Loucy (cell line): ENCODE measurements at regions not wholly inside any gene's neighbourhood (a gene's known extent, or its start where the extent isn't known, plus 50 kb on each side); places are given as distances from the start of the nearest gene placed in this dataset.
"Not testable (repeated sequence)": the region's sequence is repeated elsewhere in the genome, so short reads cannot be mapped to it uniquely, and the experiment has no call there.

Source experiments
- EZH2phosphoT487 ChIP-seq: fragments of 200-600 bp; IDR thresholded peaks from 2 replicates; pipeline ENCODE4 v1.6.1; 2018; ENCODE audit warnings: antibody characterized with exemption, mild to moderate bottlenecking, moderate library complexity, borderline replicate concordance
- TF ChIP-seq, protein P1 (sequence below): fragments of 200-600 bp; sonication (generic); conservative IDR thresholded peaks from 2 replicates; pipeline ENCODE4 v1.5.1; 2014; ENCODE audit warnings: mild to moderate bottlenecking, antibody characterized with exemption, low read length

DNA sequence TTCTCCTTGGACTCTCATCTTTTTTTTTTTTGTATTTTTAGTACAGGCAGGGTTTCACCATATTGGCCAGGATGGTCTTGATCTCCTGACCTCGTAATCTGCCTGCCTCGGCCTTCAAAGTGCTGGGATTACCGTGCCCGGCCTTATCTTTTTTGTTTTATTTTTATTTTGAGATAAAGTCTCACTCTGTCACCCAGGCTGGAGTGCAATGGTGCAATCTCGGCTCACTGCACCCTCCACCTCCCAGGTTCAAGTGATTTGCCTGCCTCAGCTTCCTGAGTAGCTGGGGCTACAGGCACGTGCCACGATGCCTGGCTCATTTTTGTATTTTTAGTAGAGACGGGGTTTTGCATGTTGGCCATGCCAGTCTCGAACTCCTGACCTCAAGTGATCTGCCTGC is 86.0 kb downstream of the EBLN2 start:
- TF ChIP-seq EZH2phosphoT487 = not testable (repeated sequence)
- TF ChIP-seq, protein P1, sequence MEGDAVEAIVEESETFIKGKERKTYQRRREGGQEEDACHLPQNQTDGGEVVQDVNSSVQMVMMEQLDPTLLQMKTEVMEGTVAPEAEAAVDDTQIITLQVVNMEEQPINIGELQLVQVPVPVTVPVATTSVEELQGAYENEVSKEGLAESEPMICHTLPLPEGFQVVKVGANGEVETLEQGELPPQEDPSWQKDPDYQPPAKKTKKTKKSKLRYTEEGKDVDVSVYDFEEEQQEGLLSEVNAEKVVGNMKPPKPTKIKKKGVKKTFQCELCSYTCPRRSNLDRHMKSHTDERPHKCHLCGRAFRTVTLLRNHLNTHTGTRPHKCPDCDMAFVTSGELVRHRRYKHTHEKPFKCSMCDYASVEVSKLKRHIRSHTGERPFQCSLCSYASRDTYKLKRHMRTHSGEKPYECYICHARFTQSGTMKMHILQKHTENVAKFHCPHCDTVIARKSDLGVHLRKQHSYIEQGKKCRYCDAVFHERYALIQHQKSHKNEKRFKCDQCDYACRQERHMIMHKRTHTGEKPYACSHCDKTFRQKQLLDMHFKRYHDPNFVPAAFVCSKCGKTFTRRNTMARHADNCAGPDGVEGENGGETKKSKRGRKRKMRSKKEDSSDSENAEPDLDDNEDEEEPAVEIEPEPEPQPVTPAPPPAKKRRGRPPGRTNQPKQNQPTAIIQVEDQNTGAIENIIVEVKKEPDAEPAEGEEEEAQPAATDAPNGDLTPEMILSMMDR = not testable (repeated sequence)
